GM12864 (cell line): ENCODE measurements at regions not wholly inside any gene's neighbourhood (a gene's known extent, or its start where the extent isn't known, plus 50 kb on each side); places are given as distances from the start of the nearest gene placed in this dataset.

Source experiments
- DNase-seq: peaks from one replicate; pipeline ENCODE4 v3.0.0-alpha.2; 2011; ENCODE audit warnings: low read depth
- H3K4me3 ChIP-seq: 2 replicates; pipeline ENCODE4 v1.5.1; 2011; ENCODE audit warnings: mild to moderate bottlenecking, low read depth, low read length, control low read depth
- TF ChIP-seq, protein P1 (sequence below): IDR thresholded peaks from 2 replicates; pipeline ENCODE4 v1.5.1; 2011; ENCODE audit warnings: low read depth, mild to moderate bottlenecking, moderate library complexity, low read length, control low read depth, inconsistent platforms; ENCODE audit errors: missing control alignments

DNA sequence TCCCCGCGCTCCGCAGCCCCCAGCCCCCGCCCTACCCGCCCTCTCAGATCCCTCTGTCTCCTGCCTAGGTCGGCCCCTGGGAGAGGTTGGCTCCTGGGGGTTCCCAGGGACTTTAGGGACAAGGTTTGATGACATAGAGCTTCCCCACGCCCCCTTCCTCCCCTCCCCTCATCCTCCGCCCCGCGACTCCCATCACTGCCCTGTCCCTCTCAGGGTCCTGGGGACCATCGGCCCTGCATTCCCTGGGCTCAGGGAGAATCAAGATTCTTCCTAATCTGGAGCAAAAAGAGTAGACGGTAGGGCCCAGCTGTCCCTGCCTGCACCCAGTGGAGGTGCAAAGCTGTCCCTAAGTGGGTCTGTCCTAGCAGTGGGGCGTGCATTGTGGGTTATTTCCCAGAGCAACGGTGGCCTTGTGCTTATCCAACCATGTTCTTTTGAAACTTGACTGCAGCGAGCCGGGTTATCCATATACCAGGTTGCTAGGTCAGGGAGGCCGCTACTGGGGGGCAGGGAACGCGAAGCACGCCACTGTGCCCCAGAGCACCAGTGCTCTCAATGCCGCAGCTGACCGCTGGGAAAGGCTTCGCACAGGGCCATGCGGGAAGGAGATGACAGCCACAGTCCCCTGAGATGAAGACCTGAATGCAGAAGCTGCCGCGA lies 124.4 kb upstream of the PRMT8 start:
- TF ChIP-seq, protein P1, sequence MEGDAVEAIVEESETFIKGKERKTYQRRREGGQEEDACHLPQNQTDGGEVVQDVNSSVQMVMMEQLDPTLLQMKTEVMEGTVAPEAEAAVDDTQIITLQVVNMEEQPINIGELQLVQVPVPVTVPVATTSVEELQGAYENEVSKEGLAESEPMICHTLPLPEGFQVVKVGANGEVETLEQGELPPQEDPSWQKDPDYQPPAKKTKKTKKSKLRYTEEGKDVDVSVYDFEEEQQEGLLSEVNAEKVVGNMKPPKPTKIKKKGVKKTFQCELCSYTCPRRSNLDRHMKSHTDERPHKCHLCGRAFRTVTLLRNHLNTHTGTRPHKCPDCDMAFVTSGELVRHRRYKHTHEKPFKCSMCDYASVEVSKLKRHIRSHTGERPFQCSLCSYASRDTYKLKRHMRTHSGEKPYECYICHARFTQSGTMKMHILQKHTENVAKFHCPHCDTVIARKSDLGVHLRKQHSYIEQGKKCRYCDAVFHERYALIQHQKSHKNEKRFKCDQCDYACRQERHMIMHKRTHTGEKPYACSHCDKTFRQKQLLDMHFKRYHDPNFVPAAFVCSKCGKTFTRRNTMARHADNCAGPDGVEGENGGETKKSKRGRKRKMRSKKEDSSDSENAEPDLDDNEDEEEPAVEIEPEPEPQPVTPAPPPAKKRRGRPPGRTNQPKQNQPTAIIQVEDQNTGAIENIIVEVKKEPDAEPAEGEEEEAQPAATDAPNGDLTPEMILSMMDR = no peak
- DNase-seq = no peak
- H3K4me3 ChIP-seq = no peak overlapping the region

DNA sequence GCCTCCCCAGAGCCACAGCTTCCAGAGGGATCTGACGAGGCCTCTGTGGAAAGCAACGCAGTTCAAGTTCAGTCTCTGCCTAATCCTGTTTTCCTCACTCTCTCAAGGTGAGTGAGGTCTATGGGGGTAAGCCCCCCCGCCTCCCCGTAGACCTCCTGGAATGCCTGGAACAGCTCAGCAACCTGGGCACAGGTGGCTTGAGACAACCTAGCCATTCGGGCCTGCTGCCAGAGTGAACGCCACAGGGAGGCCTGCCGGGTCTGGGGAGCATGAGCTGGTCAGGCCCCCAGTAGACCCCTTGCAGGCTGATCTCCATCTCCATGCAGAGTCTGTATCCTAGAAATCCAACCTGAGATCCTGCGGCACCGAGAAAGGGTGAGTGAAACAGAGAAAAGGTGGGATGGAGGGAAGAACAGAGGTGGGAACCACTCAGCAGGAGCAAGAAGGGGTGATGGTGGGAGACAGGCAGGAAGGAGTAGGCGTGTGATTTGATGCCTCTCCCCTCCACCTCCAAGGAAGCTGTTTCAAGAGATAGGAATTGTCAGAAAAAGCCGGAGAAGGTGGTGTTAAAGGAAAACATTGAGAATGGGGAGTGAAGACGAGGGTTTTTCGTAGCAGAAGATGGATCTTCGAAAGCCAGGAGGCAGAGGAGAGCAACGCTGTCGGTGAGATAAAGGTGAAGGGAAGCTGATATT lies 123.1 kb upstream of the PRMT8 start:
- TF ChIP-seq, protein P1 = no peak
- H3K4me3 ChIP-seq = no peak overlapping the region
- DNase-seq = no peak

DNA sequence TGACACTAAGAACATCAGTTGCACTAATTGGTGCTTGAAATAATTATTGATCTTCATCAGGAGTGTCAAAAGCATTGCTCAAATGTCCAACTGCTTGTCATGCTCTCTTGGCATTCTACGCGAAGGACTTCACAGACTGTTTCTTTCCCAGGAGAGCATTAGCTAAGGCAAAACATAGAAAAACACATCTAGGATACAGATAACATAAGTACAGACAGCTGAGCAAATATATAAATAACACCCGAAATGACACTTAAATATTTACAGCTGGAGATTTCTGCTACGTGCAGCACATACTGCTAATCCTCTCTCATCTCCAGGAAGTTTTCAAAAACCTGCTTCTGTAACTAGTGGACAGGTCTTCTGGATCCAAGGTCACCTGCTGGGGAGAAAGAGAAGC lies 120.0 kb upstream of the PRMT8 start:
- no peak overlapping the region for H3K4me3 ChIP-seq
- TF ChIP-seq, protein P1 = no peak
- DNase-seq = no peak

DNA sequence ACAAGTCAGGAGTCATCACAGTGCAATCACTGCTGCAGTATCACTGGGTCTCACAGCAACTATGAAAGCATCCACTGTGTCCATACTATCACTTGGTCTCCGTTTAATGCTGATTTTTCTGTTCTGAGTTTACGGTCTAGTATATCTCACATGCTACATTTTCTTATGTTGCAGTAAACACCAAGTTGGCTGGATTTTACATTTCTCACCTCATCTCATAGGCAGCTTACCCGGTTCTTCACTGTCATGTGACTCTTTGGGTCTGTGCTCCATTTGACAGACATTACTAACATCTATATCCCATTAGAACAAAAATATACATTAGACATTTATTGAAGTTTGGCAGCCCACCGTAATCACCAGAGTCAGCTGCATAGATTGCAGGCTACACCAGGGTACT lies 115.7 kb upstream of the PRMT8 start:
- TF ChIP-seq, protein P1 = no peak
- H3K4me3 ChIP-seq = no peak overlapping the region
- DNase-seq = no peak

DNA sequence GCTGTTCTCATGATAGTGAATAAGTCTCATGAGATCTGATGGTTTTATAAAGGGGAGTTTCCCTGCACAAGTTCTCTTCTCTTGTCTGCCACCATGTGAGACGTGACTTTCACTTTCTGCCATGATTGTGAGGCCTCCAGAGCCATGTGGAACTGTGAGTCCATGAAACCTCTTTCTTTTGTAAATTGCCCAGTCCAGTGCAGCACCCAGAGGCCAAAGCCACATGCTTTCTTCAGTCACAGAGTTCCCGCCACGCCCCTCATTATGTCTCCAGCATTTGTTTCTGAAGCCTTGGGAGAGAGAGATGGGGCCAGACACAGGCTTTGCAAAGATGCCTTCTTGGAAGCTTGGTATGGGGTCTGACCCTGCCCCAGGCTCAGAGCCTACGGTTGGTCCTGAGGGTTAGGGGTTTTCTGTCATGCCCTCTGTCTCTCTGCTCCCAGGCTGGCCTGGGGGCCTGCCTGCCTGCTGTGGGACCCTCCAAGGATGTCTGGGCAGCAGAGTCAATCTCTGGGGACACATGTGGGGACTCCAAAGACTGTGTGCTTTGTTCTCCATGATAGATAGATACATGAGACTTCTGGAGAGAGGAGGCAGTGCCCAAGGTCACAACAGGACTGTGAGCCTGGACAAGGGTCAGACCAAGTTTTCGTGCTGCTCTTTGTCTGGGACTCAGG lies 114.1 kb upstream of the PRMT8 start:
- no peak overlapping the region for H3K4me3 ChIP-seq
- TF ChIP-seq, protein P1 = no peak
- DNase-seq = no peak

DNA sequence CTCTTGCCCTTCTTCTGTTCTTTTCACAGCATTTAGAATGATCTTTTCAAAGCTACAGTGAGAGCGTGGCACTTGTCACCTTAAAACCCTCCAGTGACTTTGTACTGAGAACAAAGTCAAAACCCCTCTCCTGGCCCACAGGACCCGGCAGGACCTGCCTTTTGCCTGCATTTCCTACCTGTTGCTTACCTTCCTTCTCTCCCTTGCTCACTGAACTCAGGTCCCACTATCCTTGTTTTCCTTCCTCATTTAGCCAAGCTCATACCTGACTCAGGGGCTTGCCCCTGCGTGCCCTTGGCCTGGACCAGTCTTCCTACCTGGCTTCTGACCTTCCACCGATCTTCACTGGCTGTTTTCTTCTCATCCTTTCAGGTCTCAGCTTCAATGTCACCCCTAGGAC lies 112.3 kb upstream of the PRMT8 start:
- TF ChIP-seq, protein P1 = no peak
- H3K4me3 ChIP-seq = no peak overlapping the region
- DNase-seq = no peak

DNA sequence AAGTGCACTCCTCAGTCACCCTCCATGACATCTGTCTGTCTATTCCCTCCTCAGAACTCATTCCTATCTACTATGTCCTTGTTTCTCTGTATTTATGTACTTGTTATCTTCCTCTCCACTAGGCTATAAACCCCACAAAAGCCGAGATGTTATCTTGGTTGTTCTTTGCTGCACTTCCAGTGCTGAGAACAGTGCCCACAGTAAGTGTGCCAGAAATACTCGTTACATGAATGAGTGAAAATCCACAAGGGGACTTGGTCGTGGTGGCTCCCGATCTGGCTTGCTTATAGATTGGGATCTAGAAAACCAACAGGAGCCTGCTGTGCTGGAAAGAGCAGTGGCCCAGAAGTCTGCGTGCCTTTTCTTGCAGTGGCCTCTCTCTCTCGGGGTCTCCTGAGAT lies 111.9 kb upstream of the PRMT8 start:
- TF ChIP-seq, protein P1 = no peak
- no peak for DNase-seq

More for the DNA sequence above, 111.9 kb upstream of the PRMT8 start:
- H3K4me3 ChIP-seq = no peak overlapping the region
